HG02798 (cell line): ENCODE measurements at regions not wholly inside any gene's neighbourhood (a gene's known extent, or its start where the extent isn't known, plus 50 kb on each side); places are given as distances from the start of the nearest gene placed in this dataset.
"Not testable (repeated sequence)": the region's sequence is repeated elsewhere in the genome, so short reads cannot be mapped to it uniquely, and the experiment has no call there.

Source experiments
- ATAC-seq: cut with Tn5 transposase; IDR thresholded peaks from one replicate; pipeline ENCODE4 v1.9.1; 2021; ENCODE audit warnings: mild to moderate bottlenecking; ENCODE audit not compliant: unreplicated experiment, poor library complexity

DNA sequence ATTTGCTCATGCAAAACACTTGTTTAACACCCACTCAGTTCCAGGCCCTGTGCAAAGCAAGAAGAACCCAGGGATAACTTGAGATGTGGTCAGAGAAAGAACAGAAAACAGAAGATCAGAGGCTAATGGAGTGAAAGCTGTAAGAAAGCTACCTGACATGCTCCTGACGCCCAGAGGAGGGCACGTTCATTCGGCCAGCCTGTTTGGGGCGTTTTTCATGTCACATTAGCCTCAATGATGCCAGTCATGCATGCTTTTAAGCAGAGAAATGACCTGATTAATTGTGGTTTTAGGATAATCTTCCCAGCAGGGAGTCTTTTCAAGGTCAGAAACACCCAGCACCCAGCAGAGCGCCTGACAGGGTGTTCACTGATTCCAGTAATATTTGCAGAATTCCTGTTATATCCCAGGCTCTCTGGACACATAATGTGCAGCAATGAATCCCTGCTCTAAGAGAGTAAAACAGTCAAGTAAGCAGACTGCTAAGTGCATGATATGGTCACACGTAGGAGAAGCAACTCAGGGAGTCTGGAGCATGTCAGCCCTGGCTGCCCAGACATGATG is 320.0 kb downstream of the LRATD1 start:
- ATAC-seq: no peak

DNA sequence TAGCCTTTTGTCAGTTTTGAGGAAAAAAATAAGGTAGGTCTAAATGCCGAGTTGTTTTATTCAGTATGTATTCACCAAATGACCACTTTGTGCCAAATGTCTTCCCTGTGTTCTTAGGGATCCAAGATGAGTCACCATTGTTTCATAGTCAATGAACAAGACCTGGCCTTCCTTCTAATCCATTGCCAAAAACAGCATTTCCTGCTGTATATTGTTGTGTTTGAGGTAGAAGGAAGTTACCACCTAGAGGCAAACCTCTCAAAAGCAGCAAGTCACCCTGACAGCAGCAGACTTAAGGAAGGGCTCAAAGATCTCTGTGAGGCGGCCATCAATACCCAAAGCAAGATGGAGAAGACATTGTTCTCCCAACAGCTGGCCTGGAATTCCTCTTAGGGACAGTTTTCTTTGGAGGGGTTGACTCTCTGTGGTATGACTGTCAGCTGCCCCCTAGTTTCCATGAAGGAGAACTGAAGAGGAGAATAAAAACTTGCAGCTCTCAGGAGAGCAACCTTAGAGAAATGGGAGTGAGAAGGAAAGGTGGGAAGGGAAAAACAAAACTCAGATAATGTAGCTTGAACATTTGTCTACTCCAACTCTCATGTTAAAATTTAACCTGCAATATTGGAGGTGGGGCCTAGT is 328.3 kb downstream of the LRATD1 start:
- no peak for ATAC-seq

DNA sequence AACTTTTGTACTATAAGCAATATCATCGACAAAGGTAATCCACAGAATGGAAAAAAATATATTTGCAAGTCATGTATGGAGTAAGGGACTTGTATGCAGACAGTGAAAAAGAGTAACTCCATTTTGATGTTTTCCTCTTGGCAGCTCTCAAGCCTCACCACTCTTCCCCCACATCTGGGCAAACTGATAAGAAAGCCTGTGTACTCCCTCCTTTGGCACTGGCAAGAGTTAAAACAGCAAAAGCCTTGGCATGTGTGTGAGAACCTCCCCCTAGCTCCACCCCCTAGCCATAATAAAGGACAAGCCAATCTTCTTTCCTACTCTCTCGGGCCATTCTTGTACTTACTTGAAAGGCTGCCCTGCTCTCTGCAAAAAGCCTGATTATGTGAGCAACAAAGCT is 335.2 kb downstream of the LRATD1 start:
- ATAC-seq: no peak

GRCh38 chr2:14975381-14975780 is 342.9 kb downstream of the LRATD1 start:
- ATAC-seq: no peak

DNA sequence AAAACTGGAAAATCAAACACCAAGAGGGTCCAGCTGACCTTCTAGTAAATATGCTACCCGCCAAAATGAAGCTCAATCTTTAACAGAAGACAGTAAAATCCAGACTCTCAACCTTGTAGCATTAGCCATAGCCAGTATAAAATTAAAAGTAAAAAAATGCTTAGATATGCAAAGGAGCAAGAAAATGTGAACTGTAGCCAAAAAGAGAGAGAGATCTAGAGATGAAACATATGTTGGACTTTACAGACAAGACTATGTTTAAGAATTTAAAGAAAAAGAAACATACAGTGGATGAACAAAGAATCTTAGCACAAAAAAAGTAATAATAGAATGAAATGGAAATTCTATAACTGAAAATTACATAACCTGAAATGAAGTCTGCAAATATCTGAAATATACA is 344.5 kb downstream of the LRATD1 start:
- ATAC-seq: no peak

DNA sequence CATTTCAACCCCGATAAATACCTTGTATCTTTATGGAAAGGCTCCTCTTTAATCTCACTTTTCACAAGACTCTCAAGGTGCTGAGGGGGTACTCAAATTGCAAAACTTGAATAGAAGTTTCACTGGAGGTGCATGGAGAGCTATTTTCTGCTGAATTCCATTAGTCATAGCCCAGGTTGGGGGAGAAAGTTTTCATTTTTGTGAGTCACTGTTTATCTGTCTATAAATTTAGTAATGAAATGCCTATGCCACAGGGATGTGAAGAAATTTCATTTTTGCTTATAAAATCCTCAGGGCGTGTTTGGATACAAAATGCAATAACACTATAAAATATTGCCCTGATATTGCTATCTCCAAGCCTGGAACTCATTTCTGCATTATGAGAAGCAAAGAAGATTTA is 346.3 kb downstream of the LRATD1 start:
- no peak for ATAC-seq

DNA sequence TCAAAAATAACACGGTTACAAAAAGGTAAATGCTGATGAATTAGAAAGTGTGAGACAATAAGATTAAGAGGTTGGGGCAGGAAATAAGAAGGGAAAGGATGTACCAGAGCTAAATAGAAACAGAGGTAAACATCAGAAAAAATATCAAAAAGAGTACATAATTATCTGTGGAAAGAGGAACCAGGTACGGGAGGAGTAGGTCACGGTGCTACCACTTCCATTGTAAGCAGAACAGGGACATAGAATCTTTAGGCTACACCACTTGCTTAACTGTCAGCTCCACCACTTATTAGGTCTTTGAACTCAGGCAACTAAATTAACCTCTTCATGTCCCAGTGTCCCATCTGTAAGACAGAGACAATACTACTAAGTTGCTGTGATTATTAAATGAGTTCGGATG is 350.3 kb downstream of the LRATD1 start:
- no peak for ATAC-seq

GRCh38 chr2:14988600-14988999 is 356.1 kb downstream of the LRATD1 start:
- ATAC-seq: no peak

DNA sequence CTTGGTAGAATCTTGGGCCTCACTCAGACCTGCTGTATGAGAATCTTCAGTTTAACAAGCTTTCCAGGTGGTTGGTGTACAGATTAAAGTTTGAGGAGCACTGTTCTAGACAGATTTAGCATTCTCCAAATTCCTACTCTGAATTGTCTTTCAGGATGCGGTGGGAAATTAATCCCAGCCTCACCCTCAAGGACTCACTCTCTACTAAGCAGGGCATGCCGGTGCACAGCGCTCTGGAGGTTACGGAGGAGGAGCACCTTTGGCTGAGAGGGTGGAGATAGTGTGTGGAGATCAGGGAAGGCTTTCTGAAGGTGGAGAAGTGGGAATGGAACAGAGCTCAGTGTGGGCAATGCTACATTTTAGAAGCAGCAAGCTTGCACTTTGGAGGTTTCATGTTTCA is 359.2 kb downstream of the LRATD1 start:
- ATAC-seq: no peak

GRCh38 chr2:14994721-14995120 is 362.2 kb downstream of the LRATD1 start:
- no peak for ATAC-seq

- ATAC-seq: no peak
These were observed 364.0 kb downstream of the LRATD1 start for GRCh38 chr2:14996351-14997014.

DNA sequence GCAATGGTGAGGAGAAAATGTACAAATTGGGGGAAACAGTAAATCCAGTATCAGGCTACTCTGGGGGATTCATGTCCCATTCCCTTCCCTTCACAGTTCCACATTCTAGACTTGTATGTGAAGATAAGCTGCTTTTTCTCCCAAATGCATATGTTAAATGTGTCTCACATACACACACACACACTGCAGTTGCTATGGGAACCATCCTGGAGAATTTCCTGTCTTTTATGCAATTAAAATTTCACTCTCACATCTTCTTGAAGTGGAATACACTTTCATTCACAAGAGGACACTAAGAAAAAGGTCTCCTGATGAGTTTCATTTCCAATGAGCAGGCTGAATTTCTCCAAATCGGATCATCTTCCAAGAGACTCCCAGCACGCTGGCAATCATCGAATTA is 366.0 kb downstream of the LRATD1 start:
- no peak for ATAC-seq

- no peak for ATAC-seq
These were observed 366.7 kb downstream of the LRATD1 start for GRCh38 chr2:14999114-14999661.

DNA sequence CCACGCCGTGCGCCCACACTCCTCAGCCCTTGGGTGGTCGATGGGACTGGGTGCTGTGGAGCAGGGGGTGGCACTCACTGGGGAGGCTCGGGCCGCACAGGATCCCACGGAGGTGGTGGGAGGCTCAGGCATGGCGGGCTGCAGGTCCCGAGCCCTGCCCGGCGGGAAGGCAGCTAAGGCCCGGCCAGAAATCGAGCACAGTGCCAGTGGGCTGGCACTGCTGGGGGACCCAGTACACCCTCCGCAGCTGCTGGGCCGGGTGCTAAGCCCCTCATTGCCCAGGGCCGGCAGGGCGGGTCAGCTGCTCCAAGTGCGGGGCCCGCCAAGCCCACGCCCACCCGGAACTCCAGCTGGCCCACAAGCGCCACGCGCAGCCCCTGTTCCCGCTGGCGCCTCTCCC is 370.0 kb downstream of the LRATD1 start:
- not testable (repeated sequence) for ATAC-seq

DNA sequence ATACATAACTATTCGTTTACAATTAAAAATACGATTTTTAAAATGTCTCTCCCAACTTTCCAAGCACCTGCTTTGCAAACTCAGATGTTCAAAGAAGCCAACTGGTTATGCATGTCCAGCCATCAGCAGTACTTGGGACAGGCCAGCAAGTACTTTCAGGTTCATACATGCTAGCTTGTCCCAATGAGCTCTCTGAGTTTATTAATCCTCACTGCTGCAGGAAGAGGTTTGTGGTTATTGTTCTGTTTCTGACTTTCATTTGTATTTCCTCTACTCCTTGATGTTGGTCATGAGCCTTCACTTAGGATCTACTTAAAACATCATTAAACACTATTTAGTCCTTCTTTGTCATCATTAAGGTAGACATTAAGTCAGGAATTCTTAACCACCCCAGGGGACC is 374.1 kb downstream of the LRATD1 start:
- ATAC-seq: no peak

GRCh38 chr2:15009681-15010080 is 377.2 kb downstream of the LRATD1 start:
- ATAC-seq: no peak

GRCh38 chr2:15010346-15010745 is 377.8 kb downstream of the LRATD1 start:
- ATAC-seq: no peak

GRCh38 chr2:15018814-15019213 is 386.3 kb downstream of the LRATD1 start:
- ATAC-seq: no peak

DNA sequence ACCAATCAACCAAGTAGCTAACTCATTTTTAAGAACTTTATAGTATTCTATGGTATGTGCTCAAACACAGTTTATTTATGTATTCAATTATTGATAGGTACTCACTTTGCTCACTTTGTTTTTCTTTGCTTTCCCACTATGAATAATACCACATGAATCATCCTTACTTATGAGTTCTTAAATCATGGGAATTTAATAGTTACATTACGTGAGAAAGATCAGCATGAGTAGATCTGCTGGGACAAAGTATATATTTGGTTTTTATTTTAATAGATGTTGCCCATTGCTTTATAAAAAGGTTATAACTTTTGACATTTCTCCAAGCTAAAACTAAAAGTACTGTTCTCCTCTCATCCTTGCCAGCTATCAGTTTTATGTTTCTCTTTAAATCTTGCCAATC is 390.7 kb downstream of the LRATD1 start:
- ATAC-seq: no peak

GRCh38 chr2:15028406-15028805 is 395.9 kb downstream of the LRATD1 start:
- no peak for ATAC-seq

GRCh38 chr2:15031745-15032240 is 399.3 kb downstream of the LRATD1 start:
- ATAC-seq: peak; percentile 95
